ENCODE measurements at regions not wholly inside any gene's neighbourhood (a gene's known extent, or its start where the extent isn't known, plus 50 kb on each side); places are given as distances from the start of the nearest gene placed in this dataset.

- TF ChIP-seq CTCF (IDR thresholded peaks at IDR 0.05) (no peak), EZH2 (IDR thresholded peaks at IDR 0.05) (no peak)
Observed at GRCh38 chr9:80784647-80785046, 904.7 kb downstream of the TLE1 start.

All from neural progenitor cell (in vitro differentiated cells).